HG03469 (cell line): ENCODE measurements at regions not wholly inside any gene's neighbourhood (a gene's known extent, or its start where the extent isn't known, plus 50 kb on each side); places are given as distances from the start of the nearest gene placed in this dataset.

Source experiments
- ATAC-seq: cut with Tn5 transposase; IDR thresholded peaks from one replicate; pipeline ENCODE4 v1.9.1; 2021; ENCODE audit warnings: mild to moderate bottlenecking, moderate library complexity, moderate number of reproducible peaks; ENCODE audit not compliant: unreplicated experiment

DNA sequence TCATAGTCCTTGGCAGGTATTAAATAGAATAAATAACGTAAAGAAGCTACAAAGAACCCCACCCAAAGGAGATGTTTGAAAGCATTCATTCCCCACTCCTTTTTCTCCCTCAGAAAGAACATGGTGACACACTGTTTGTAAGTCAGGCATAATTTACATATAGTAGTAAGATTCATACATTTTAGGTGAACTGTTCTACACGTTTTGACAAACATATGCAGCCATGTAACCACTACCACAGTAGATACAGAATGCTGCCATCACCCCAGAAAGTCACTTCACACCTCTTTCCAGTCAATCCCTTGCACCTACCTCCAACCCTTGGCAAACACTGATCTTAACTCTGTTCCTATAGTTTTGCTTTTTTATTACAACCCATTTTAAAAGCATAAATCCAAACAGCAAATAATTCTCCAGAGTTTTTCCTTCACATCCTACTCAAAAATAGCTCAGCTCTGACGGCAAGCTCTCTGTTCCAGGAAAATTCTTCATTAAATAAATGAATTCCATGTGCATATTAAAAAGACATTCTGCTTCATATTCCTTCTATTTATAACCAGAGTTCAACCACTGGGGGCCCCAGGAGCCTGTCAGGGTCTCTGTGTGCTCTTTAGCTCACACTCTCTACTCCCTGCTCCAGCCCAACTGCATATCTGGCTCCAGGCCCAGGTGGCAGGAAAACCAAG, 258.8 kb downstream of the PLPP3 start:
- no peak for ATAC-seq

DNA sequence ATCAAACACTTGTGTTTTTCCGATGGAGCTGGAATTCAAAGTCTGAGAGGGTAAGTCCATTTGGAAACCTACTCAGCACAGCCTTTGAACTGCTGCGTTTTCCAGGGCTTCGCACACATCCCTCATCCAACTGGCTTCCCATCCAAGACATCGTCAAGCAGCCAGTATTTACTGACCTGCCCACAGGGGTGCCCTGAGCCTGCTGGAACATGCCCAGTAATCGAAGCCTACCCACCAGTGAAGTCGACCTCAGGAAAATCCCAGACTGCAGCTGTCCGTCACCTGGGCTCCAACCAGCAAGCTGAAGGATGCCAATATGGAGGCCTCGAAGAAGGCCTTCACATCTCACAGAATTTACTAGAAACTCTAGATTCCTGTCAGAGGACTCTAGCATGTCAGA, 261.6 kb downstream of the PLPP3 start:
- ATAC-seq: no peak

DNA sequence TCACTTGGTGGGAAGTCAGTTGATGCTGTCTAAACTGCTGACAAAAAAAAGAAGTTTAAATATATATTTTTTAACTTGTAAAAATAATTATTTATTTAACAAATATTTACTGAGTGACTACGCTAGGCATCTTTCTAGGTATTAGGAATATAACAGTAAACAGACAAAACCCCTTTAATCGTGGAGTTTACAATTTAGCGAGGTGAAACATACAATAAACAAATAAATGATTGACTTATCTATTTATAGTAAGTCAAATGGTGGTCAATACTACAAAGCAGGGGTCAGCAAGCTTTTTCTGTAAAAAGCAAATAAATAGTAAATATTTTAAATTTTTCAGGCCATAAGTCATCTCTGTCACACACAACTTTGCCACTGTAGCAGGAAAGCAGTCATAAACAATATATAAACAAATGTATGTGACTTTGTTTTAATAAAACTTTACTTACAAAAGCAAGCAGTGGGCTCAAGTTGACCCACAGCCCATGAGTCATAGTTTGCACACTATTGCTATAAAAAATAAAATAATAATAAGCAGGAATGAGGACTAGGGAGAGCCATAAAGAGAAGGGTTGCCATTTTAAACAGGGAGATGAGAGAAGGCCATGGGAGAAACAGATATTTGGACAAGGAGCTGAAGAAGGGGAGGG, 263.9 kb downstream of the PLPP3 start:
- no peak for ATAC-seq

DNA sequence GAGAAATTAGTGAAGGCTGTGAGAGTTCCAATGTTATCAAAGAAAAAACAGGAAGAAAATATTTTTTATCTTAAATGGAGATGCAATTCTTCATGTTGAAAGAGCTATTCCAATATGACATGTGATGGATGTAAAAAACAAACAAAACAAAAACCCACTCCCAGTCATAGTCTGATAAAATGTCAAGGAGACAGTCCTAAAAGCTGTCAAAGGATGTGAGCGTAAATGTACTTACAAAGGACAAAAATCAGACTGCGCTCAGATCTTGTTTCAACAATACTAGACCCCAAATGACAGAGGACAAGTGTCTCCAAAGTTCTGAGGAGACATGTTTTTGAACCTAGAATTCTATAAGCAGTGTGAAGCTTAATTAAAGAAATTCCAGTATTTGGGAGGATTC, 265.8 kb downstream of the PLPP3 start:
- ATAC-seq: no peak

DNA sequence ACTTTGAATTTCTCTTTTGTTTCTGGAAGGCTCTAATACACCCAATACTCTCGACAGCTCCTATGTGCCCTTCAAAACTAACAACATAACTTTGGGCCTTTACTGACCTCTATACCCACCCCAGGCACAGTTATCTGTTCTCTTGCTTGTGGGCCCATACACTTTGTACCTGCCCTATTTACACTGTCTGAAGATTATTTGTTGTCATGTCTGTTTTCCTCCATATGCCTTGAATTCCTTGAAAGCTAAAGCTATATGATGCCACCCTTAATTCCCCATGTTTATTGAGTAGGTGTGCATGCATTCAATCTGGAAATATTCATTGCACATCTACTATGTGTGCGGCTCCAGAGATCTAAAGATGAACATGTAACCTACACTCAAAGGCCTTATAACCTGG, 267.6 kb downstream of the PLPP3 start:
- no peak for ATAC-seq

DNA sequence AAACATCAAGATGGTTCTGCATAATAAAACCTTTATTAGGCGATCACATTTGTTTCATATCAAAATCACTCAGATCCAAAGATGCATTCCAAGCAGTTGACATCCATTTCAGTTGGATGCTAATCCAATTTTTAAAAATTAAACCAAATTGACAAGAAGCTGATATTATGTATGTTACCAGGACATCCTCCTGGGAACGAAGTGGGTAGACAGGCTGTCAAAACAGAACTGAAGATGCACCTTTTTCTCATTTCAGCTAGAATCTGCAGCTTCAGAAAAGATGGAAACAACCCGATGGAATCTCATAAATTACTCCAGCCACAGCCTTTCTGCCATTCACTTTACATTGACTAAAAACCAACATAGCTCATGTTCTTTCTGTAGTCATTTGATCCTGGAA, 268.4 kb downstream of the PLPP3 start:
- no peak for ATAC-seq

DNA sequence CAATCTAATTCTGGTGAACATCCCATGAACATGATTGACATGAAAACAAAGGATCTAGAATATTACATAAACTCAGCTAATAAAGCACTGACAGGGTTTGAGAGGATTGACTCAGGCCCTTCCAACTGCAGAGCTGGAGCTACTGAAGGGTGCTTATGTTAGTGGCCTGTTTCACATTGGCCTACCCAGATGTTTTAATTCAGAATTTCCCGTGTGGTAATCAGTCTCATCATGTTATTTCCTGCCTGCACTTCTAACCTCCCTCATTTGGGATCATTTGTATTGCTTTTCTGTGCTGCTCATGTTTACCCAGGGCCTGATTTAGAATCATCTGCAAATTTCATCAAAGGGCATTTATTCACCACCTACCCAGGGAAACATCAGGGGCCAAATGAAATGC, 270.3 kb downstream of the PLPP3 start:
- ATAC-seq: no peak

DNA sequence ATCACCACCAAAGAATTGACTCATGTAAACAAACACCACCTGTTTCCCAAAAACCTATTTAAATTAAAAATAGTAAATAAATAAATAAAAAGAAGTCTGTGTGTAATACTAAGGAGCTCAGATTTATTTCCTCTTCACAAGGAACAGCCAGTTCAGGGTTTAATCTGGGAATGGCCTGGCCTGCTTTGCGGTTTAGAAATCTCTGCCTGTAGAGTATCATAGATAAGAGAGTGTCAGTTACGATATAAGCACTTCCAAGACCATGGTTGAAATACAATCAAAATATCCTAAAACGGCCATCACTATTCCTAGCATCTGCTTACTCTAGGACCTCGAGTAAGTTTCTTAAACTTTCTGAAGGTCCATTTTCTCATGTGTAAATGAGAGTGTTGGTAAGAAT, 274.4 kb downstream of the PLPP3 start:
- no peak for ATAC-seq

DNA sequence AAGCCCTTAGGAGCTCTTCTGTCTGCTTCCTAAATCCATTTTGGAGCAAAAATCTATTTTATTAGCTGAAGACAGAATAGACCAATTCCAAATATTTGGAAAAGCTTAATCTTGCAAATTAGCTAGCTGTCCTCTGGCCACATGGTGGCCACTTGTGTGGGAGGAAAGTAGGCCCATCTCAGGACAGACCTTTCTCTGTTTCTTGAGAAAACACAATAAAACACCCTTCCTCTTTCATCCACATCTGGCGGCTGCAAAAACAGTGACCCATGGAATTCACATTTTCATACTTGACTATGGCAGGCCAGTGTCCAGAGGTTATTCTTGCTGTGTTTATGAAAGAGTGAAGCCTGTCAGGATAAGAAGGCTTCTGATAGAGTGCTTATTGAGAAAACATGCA, 275.6 kb downstream of the PLPP3 start:
- ATAC-seq: no peak

DNA sequence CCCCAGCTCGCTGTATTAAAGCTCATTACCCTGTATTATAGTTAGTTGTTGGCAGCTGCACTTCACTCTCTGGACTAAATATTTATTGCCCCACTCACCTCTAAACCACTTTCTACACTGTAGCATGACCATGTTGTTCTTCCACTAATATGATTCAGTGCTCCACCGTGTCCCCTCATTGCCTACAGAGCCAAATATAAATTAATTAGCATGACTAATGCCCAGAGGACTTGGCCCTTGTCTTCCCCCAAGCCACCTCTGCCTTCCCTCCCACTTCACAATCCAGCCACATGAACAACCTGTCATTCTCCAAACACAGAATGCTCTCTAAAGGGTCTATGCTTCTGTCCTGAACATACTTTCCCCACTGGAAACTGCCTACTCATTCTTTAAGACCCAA, 276.5 kb downstream of the PLPP3 start:
- ATAC-seq: no peak

DNA sequence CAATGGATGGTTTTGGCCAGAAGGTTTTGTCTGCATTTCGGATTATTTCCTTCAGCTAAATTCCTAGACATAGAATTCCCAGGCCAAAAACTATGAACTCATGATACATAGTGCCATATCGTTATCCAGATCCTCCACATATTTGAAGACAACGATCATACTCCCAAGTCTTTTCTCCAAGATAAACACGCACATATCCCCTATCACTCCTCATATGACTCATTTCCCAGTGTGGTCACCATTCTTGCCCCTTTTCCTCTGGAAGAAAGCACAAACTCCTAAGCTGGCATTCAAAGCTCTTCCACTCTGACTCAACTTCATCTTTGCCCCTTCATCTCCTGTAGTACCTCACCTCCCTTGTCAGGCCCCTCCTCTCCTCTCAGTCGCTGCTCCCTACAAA, 277.6 kb downstream of the PLPP3 start:
- ATAC-seq: no peak

DNA sequence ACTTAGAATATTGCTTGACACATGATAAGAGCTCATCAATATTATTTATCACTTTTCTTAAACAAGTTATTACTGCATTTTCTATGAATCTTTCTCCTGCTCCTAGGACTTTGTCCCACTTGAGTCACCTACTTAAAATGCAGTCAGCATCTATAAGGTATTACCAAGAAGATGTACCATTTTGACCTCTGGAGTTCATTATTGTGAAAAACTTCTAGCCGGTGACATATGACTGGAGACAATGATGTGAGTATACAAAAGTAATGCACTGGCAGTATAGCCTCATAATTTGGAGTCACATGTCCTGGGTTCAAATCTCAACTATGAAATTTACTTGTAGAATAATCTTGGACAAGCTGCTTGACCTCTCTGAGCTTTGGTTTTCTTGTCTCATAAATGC, 278.5 kb downstream of the PLPP3 start:
- no peak for ATAC-seq

DNA sequence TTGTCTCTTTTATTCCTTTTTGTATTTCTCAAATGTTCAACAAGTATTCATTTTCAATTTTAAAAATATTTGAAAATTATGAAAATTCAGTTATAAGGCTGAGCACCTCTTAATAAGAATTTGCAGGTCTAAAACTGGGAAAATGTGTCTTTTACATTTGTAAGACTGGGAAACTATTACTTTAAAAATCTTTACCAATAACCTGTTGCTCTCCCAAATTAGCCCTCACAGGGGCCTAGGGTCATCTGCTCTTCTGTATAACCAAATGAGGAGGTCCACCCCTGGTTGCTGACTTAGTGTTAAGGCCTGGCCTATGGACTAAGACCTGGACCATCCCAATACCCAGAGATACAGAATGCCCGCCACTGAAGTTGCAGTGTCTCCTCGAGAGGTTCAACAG, 280.5 kb downstream of the PLPP3 start:
- ATAC-seq: no peak

DNA sequence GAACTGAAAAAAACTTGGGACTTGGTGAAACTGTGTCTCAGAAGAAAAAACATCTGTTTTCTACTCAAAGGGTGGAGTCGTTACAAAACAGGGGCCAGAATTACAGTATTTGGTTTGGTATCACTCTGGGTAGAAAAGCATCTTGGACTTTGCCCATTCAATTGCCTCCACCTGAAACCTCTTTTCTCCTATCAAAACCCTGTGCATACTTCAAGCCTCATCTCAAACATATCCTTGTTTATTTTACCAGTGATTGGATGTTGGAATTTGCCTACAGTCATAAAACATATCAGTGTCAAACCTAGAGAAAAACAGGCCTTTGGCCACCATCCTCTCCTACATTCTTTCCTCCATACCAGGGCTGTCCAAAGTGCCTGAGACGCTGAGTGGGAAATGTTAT, 281.5 kb downstream of the PLPP3 start:
- no peak for ATAC-seq

DNA sequence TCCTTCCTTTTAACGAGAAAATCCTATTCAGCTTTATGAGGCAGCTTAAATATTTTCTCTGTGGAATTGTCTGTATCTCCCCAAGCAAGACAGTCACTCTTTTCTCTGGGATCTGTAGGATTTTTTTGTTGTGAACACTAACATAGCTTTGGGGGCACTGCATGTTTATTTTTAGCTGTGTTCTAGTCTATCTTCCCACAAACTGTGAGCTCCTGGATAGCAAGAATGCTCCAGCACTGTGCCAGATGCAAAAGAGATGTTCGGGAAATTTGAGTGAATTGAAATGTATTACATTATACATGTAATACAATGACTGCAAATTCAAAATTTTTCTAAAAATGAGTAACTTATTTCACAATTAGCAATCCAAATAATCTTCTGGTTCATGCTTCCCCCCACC, 282.2 kb downstream of the PLPP3 start:
- ATAC-seq: no peak

DNA sequence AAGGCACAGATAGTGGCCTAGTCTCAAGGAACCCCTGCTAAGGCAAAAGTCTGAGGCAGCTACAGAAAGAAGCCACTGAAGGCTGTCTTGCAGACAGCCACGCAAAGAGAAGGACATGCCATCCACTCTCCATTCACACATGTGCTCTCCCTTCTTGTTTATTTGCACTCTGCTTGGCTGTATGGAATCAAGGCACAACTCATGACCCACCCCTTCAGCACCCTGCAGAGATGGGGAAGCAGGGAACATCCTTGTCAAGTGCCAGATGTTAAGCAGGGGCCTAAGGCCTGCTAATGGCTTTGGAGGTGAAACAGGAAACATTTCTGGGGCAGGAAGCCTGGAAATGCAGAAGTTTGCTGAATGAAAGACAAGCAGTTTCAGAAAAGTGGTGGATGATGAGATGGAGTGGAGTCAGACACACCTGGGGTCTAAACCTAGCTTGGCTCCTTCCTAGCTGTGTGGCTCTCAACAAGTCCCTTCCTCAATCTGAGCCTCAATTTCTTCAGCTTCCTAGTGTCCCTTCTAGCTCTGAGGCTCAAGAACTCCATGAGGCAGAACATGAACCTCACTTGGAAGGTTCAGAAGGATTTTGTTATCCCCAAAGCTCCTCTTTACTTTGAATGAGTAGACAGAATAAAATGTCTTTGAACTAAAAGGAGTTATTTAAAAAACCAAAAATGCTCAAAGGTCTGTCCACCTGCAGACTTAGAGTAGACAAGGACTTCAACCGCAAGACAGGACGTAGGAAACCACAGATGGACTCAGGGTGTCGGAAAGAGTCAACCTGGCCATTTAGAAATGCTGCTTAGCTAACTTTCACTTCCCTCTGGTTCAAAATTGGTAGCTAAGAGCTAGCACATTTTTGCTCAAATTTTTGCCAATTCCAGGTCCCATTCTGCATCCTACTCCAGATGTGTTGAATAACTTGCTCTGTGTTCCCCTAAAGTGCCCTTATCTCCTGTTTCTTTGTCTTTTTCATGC, 283.1 kb downstream of the PLPP3 start:
- no peak for ATAC-seq

DNA sequence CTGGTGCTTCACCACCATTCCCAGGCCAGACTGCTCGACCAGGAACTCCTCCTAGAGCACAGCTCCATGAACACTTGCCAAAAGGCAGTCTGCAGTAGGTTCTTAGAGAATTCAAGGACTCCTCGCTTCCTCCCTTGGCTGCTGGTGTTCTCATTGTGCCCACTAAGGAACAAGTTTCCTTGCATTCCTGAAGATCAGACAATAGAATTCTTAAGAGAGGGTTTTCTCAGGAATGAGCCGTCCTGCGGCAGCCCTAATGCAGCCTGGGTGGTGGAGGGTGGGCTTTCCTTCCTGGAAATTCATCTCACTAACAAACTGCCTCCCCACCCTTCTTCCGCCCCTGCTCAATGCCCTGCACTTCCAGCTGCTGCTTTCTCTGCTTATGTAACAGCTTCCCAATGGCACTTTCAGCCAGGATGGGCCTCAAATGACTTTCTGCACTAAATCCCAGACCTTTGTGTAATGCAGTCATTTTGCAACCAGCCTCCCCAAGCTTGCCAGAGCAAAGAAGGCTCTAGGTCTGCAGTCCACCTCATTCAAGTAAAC, 287.9 kb downstream of the PLPP3 start:
- no peak for ATAC-seq

DNA sequence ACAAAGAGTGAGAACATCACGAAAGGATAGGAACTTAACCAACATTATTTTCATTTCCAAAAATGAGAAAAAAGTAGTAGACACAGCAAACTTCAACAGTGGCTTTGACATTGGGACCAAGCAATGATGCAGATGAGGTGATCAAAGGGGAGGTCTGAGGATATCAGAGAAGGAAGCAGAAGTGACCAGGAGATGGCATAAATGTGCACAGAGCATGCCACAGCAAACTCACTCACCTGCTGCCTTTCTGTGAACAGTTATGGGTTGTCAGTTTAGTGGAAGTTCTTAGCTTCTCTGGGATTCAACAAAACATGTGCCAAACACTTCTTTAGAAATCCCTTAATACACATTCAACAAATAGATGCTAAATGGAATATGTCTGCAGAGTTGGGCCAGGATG, 290.1 kb downstream of the PLPP3 start:
- no peak for ATAC-seq

DNA sequence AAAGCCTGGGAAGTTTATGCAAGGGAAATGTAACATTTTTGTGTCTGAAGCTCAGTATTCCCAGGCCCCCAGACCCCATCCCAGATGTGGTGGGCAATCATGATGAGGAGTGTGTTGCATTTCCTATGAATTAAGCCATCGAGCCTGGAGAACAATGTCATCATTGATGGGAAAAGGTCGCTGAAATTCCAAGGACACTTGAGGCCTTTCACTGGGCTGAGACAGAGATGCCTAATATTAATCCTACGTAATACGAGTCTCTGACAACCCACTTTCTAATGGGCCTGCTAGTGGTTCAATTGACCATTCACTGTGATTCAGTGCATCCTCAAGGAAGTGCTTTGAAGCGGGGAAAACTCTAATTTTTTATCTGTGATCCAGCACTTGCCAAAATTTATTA, 291.6 kb downstream of the PLPP3 start:
- ATAC-seq: no peak

DNA sequence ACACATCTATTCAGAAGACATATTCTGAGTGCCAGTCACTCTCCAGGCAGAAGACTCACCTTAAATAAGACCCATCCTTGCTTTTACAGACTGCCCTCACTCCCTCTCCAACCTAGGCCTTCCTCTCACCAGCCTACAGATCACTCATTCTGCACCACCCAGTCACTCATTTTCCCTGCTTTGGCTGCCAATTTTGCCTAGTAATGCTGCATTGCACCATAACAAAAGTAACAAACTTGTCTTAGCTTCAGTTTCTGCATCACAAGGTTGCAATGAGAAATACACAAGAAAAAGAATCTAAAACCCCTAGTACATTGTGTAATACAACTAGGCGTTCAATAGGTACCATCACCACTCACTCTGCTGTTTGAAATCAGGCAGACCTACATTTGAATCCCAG, 292.4 kb downstream of the PLPP3 start:
- no peak for ATAC-seq

DNA sequence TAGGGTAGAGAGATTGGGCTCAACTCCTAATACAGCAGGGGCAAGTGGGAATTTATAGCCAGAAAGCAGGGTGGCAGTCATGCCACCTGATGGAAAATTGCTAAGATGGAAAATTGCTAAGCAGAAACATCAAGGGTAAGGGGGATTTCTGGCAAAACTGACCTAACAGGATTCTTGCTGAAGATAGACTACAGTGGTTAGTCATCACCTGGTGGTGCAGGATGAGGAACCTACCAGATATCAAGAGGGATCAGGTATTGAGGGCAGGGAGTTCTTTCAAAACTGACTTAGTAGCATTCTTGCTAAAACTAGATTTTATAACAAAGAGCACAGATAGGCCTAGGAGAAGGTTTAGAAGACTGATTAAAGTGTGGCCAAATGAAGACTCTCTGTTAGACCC, 292.9 kb downstream of the PLPP3 start:
- no peak for ATAC-seq
